ENCODE measurements at regions not wholly inside any gene's neighbourhood (a gene's known extent, or its start where the extent isn't known, plus 50 kb on each side); places are given as distances from the start of the nearest gene placed in this dataset.
"Not testable (repeated sequence)": the region's sequence is repeated elsewhere in the genome, so short reads cannot be mapped to it uniquely, and the experiment has no call there.

GRCh38 chr4:151549378-151549777, 140.4 kb downstream of the FHIP1A start:
- H2BK20ac ChIP-seq (ENCODE audit: low read depth, low read length); H2AK5ac ChIP-seq (ENCODE audit: low read depth, low read length); H4K20me1 ChIP-seq (ENCODE audit: insufficient read depth, low read length); H3K4me3 ChIP-seq (ENCODE audit: insufficient read depth, low read depth, low read length); H4K5ac ChIP-seq (ENCODE audit: low read depth, low read length); H3K9me3 ChIP-seq (ENCODE audit: control insufficient read depth, insufficient read depth, low read length); H3K56ac ChIP-seq (ENCODE audit: extremely low read depth, insufficient read depth, low read length); in situ Hi-C loops (cut with MboI; ENCODE audit: low sequenced_read_pairs); intact Hi-C loops (cut with micrococcal nuclease); ATAC-seq (ENCODE audit: low read depth); H3K27me3 ChIP-seq (ENCODE audit: control insufficient read depth, insufficient read depth, low read length); BruUV-seq (replicated peaks); H3K23ac ChIP-seq (ENCODE audit: low read depth, low read length); H2AK9ac ChIP-seq (replicated peaks; ENCODE audit: low read depth, low read length, poor library complexity); DNase-seq; H4K91ac ChIP-seq (ENCODE audit: insufficient read depth, low read depth, low read length); H2AFZ ChIP-seq (replicated peaks; ENCODE audit: low read length, poor library complexity); H3K27ac ChIP-seq (ENCODE audit: insufficient read depth, low read length); H3K18ac ChIP-seq (ENCODE audit: low read depth, low read length); H3K4ac ChIP-seq (ENCODE audit: low read depth, low read length); H4K8ac ChIP-seq (ENCODE audit: low read depth in 2 of 2, low read length in 2 of 2); H3K4me1 ChIP-seq (ENCODE audit: control insufficient read depth, insufficient read depth, low read length); H3K4me2 ChIP-seq (ENCODE audit: low read depth, low read length); H3K9ac ChIP-seq (ENCODE audit: low read depth, low read length); H3K9me1 ChIP-seq (ENCODE audit: insufficient read depth, low read length); H2BK15ac ChIP-seq (ENCODE audit: low read depth, low read length); H2BK5ac ChIP-seq (ENCODE audit: low read depth, low read length, poor library complexity, severe bottlenecking); H2BK120ac ChIP-seq (ENCODE audit: low read depth, low read length); H3K14ac ChIP-seq (replicated peaks; ENCODE audit: low read depth, low read length); H3K36me3 ChIP-seq (ENCODE audit: control insufficient read depth, insufficient read depth, low read length); H3K79me1 ChIP-seq (ENCODE audit: low read depth in 1 of 2, low read length in 2 of 2); CTCF ChIA-PET; dilution Hi-C loops (cut with HindIII; ENCODE audit: low sequenced_read_pairs, unreplicated experiment): not testable (repeated sequence)
- POLR2A ChIA-PET (ENCODE audit: unreplicated experiment), result interaction anchor here (0.6 kb wide), 1 partner anchor 991 kb away, joined by 3 read pairs; no protein-coding TSS in a partner anchor
- WGBS, 2 experiments (ENCODE audit: extremely low coverage in 2 of 2, insufficient read length in 1 of 2), result no CpG with 5 or more reads among the region's 2 CpGs

Measured in IMR-90 (cell line).